Omental fat pad (tissue), 3 donors: ENCODE measurements at regions not wholly inside any gene's neighbourhood (a gene's known extent, or its start where the extent isn't known, plus 50 kb on each side); places are given as distances from the start of the nearest gene placed in this dataset. TPM values are rescaled to one million over a fixed set of nuclear protein-coding genes. Genes with fewer than 3 reads are reported as not detected.
"Not testable (repeated sequence)": the region's sequence is repeated elsewhere in the genome, so short reads cannot be mapped to it uniquely, and the experiment has no call there.

ENCODE experiments used
- ATAC-seq: fragments of 150-250 bp; one replicate; pipeline ENCODE4 v1.9.1; 2016; ENCODE audit warnings: mild to moderate bottlenecking, moderate library complexity; ENCODE audit not compliant: low FRiP score
- DNase-seq: peaks from one replicate; pipeline ENCODE4 v3.0.0-alpha.2; 2019; ENCODE audit warnings: low spot score
- CTCF ChIP-seq, 3 donors: fragments of 450-650 bp; IDR thresholded peaks; one replicate each; pipeline ENCODE4 v1.5.1; 2016 to 2017; ENCODE audit warnings: antibody characterized with exemption in 3 of 3, mild to moderate bottlenecking in 3 of 3, moderate library complexity in 2 of 3
- small RNA-seq: library from RNA; depleted of rRNA; stranded (forward); fragments of <200 nt; gene quantifications from one replicate; pipeline ENCODE3, GENCODE V24; 2016

GRCh38 chr15:53827355-53827754 lies 67.9 kb upstream of the WDR72 start:
- no peak for DNase-seq
- ATAC-seq = no peak
- TF ChIP-seq CTCF (IDR thresholded peaks at IDR 0.05) = no peak

- DNase-seq (no peak), ATAC-seq (no peak)
- TF ChIP-seq CTCF (IDR thresholded peaks at IDR 0.05) = no peak
Measured at GRCh38 chr15:53811530-53811929, 52.1 kb upstream of the WDR72 start.

GRCh38 chr15:53810306-53810705 lies 50.8 kb upstream of the WDR72 start:
- not testable (repeated sequence) for ATAC-seq, DNase-seq

Small RNAs in the stretch of these regions (small RNA-seq; reads per million reads assigned to genes)
- gene AC084759.1 = not detected
